GM18508 (cell line): ENCODE measurements at regions not wholly inside any gene's neighbourhood (a gene's known extent, or its start where the extent isn't known, plus 50 kb on each side); places are given as distances from the start of the nearest gene placed in this dataset.
"Not testable (repeated sequence)": the region's sequence is repeated elsewhere in the genome, so short reads cannot be mapped to it uniquely, and the experiment has no call there.

Experiments used
- ATAC-seq: cut with Tn5 transposase; IDR thresholded peaks from one replicate; pipeline ENCODE4 v1.9.1; 2021; ENCODE audit warnings: moderate number of reproducible peaks; ENCODE audit not compliant: insufficient read depth, unreplicated experiment

- no peak for ATAC-seq
Observed at GRCh38 chr7:81488210-81488609, 281.6 kb downstream of the HGF start.

GRCh38 chr7:81487516-81487915, 282.3 kb downstream of the HGF start:
- no peak for ATAC-seq

- ATAC-seq = no peak
Observed at GRCh38 chr7:81484261-81484660, 285.6 kb downstream of the HGF start.

GRCh38 chr7:81482600-81483186, 287.2 kb downstream of the HGF start:
- ATAC-seq = peak; percentile 65

- ATAC-seq = no peak
Observed at GRCh38 chr7:81478664-81479063, 291.2 kb downstream of the HGF start.

GRCh38 chr7:81478201-81478600, 291.6 kb downstream of the HGF start:
- ATAC-seq = not testable (repeated sequence)

GRCh38 chr7:81473236-81473635, 296.6 kb downstream of the HGF start:
- no peak for ATAC-seq

GRCh38 chr7:81470724-81471379, 299.0 kb downstream of the HGF start:
- ATAC-seq = no peak

GRCh38 chr7:81469869-81470723, 299.8 kb downstream of the HGF start:
- ATAC-seq = no peak

GRCh38 chr7:81469153-81469868, 300.5 kb downstream of the HGF start:
- no peak for ATAC-seq

- ATAC-seq = no peak
Observed at GRCh38 chr7:81468526-81468925, 301.3 kb downstream of the HGF start.

- ATAC-seq = no peak
Observed at GRCh38 chr7:81467964-81468363, 301.9 kb downstream of the HGF start.

- no peak for ATAC-seq
Observed at GRCh38 chr7:81462672-81463071, 307.2 kb downstream of the HGF start.

- no peak for ATAC-seq
Observed at GRCh38 chr7:81460250-81461045, 309.4 kb downstream of the HGF start.

GRCh38 chr7:81459485-81459884, 310.4 kb downstream of the HGF start:
- ATAC-seq = no peak

- no peak for ATAC-seq
Observed at GRCh38 chr7:81457852-81458522, 311.9 kb downstream of the HGF start.

GRCh38 chr7:81453770-81454169, 316.1 kb downstream of the HGF start:
- ATAC-seq = not testable (repeated sequence)

- no peak for ATAC-seq
Observed at GRCh38 chr7:81449105-81449504, 320.7 kb downstream of the HGF start.

GRCh38 chr7:81447351-81447952, 322.4 kb downstream of the HGF start:
- no peak for ATAC-seq
